Smooth muscle cell (in vitro differentiated cells): ENCODE measurements at regions not wholly inside any gene's neighbourhood (a gene's known extent, or its start where the extent isn't known, plus 50 kb on each side); places are given as distances from the start of the nearest gene placed in this dataset.

Source experiments
- DNase-seq: peaks from one replicate; lab custom pipeline; 2025; ENCODE audit not compliant: unreplicated experiment; lab: John Stamatoyannopoulos, UW
- H2AFZ ChIP-seq: fragments of 200-600 bp; sonication (generic); 2 replicates; pipeline ENCODE4 v1.6.0; 2016; ENCODE audit warnings: antibody characterized with exemption, low read depth, mild to moderate bottlenecking
- H3F3A ChIP-seq: fragments of 200-600 bp; sonication (generic); 2 replicates; pipeline ENCODE4 v1.6.0; 2017; ENCODE audit warnings: antibody characterized with exemption, low read depth
- H3K27ac ChIP-seq: fragments of 200-600 bp; sonication (generic); 2 replicates; pipeline ENCODE4 v1.5.1; 2016; ENCODE audit warnings: low read depth, mild to moderate bottlenecking
- H3K27me3 ChIP-seq: fragments of 200-600 bp; sonication (generic); 2 replicates; pipeline ENCODE4 v1.6.1; 2016; ENCODE audit warnings: low read depth, mild to moderate bottlenecking
- H3K36me3 ChIP-seq: fragments of 200-600 bp; sonication (generic); 2 replicates; pipeline ENCODE4 v1.5.1; 2016; ENCODE audit warnings: low read depth
- H3K4me1 ChIP-seq: fragments of 200-600 bp; sonication (generic); 2 replicates; pipeline ENCODE4 v1.5.1; 2016; ENCODE audit warnings: low read depth
- H3K4me2 ChIP-seq: fragments of 200-600 bp; sonication (generic); 2 replicates; pipeline ENCODE4 v1.6.0; 2016; ENCODE audit warnings: mild to moderate bottlenecking
- H3K4me3 ChIP-seq: fragments of 200-600 bp; sonication (generic); 2 replicates; pipeline ENCODE4 v1.5.1; 2016; ENCODE audit warnings: mild to moderate bottlenecking
- H3K79me2 ChIP-seq: fragments of 200-600 bp; sonication (generic); 2 replicates; pipeline ENCODE4 v1.6.0; 2016; ENCODE audit warnings: low read depth, mild to moderate bottlenecking
- H3K9ac ChIP-seq: fragments of 200-600 bp; sonication (generic); 2 replicates; pipeline ENCODE4 v1.6.0; 2016; ENCODE audit warnings: low read depth
- H3K9me3 ChIP-seq: fragments of 200-600 bp; sonication (generic); replicated peaks from 2 replicates; pipeline ENCODE4 v1.5.1; 2016; ENCODE audit warnings: low read depth
- H4K20me1 ChIP-seq: fragments of 200-600 bp; sonication (generic); 2 replicates; pipeline ENCODE4 v1.6.0; 2016; ENCODE audit warnings: low read depth
- WGBS: methylation state at CpG from one replicate; pipeline ENCODE4 v1.1.7; 2016; ENCODE audit warnings: low lambda C conversion rate; 5-methylcytosine and 5-hydroxymethylcytosine counted together
- TF ChIP-seq, protein P1 (sequence below): fragments of 200-600 bp; sonication (generic); IDR thresholded peaks from 2 replicates; pipeline ENCODE4 v1.5.1; 2017; ENCODE audit warnings: borderline replicate concordance, mild to moderate bottlenecking, antibody characterized with exemption; ENCODE audit not compliant: insufficient read depth, poor library complexity, severe bottlenecking

DNA sequence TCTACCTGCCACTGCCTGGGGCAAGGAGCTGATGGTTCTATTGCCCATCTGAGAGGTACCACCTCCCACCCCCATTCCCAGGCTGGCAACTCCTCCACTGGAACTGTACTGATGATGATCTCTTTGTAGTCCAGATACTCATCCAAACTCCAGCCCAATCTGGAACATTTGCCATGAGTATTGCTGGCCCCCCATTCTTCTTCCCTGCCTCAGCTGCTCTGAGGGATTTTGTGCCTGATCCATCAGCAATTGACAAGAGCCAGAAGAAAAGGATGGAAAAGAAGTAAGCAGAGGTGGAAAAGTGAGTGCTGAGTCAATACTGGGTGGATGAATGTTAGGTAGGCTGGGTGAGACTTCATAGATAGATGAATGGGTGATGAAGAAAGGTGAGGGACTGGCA, 101.2 kb downstream of the NMUR2 start:
- no peak overlapping the region for H2AFZ ChIP-seq
- TF ChIP-seq, protein P1, sequence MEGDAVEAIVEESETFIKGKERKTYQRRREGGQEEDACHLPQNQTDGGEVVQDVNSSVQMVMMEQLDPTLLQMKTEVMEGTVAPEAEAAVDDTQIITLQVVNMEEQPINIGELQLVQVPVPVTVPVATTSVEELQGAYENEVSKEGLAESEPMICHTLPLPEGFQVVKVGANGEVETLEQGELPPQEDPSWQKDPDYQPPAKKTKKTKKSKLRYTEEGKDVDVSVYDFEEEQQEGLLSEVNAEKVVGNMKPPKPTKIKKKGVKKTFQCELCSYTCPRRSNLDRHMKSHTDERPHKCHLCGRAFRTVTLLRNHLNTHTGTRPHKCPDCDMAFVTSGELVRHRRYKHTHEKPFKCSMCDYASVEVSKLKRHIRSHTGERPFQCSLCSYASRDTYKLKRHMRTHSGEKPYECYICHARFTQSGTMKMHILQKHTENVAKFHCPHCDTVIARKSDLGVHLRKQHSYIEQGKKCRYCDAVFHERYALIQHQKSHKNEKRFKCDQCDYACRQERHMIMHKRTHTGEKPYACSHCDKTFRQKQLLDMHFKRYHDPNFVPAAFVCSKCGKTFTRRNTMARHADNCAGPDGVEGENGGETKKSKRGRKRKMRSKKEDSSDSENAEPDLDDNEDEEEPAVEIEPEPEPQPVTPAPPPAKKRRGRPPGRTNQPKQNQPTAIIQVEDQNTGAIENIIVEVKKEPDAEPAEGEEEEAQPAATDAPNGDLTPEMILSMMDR: no peak
- H3K27me3 ChIP-seq: peaks cover 5% of the 10 kb centered on the region
- DNase-seq: no peak
- H3K79me2 ChIP-seq: no peaks in the 10 kb centered on the region
- H3F3A ChIP-seq: no peaks in the 10 kb centered on the region
- no peaks in the 10 kb centered on the region for H3K9me3 ChIP-seq
- no peak overlapping the region for H3K4me3 ChIP-seq
- peaks cover 23% of the 10 kb centered on the region for H3K4me1 ChIP-seq
- no peak overlapping the region for H3K27ac ChIP-seq
- H3K36me3 ChIP-seq: no peaks in the 10 kb centered on the region
- no peak overlapping the region for H3K9ac ChIP-seq
- no peak overlapping the region for H3K4me2 ChIP-seq
- no peaks in the 10 kb centered on the region for H4K20me1 ChIP-seq

DNA sequence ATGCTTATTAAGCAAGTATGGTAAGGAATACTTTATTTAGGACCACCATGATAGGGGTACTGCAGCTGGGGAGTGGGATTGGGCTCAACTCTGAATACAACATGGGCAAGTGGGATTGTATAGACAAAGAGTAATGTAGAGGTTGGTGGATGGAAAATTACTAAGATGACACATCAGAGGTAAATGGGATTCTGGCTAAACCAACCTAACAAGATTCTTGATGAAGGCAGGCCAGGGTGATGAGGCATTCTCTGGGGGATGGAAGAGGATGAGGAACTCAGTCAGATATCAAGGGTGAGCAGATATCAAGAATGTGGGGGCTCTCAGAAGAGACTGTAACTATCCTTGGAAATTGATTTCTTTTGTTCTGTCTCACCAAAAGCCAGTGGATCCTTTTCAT, 107.2 kb downstream of the NMUR2 start:
- Histone ChIP-seq H3K79me2 (no peaks in the 10 kb centered on the region), H3K27me3 (peaks cover 5% of the 10 kb centered on the region), H3K27ac (no peak overlapping the region), H3K4me2 (no peak overlapping the region), H2AFZ (no peak overlapping the region), H3K9me3 (no peaks in the 10 kb centered on the region), H3K36me3 (no peaks in the 10 kb centered on the region), H4K20me1 (no peaks in the 10 kb centered on the region), H3F3A (no peaks in the 10 kb centered on the region), H3K9ac (no peak overlapping the region), H3K4me3 (no peak overlapping the region), H3K4me1 (no peaks in the 10 kb centered on the region)
- no peak for DNase-seq
- TF ChIP-seq, protein P1: no peak

DNA sequence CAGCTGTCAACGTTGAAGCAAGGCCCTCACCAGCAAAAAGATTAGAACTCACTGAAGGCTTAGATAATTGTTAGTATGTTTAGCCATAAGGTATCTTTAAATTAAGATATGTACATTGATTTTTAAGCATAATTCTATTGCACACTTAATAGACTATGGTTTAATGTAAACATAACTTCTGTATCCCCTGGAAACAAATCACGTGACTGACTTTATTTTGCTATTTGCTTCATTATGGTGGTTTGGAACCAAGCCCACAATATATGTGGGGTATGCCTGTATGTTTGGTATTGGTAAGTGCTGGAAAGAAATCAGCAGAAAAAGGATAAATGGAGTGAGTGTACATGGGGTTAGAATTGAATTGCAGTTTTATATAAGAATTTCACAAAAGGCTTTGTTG, 111.9 kb downstream of the NMUR2 start:
- no peak for DNase-seq
- H3K4me1 ChIP-seq: no peaks in the 10 kb centered on the region
- no peak overlapping the region for H3K27ac ChIP-seq
- no peak overlapping the region for H3K4me2 ChIP-seq
- no peaks in the 10 kb centered on the region for H3F3A ChIP-seq
- H3K9ac ChIP-seq: no peak overlapping the region
- 92% methylated on average over 2 of the region's 2 CpGs for WGBS
- no peaks in the 10 kb centered on the region for H3K79me2 ChIP-seq
- H4K20me1 ChIP-seq: no peaks in the 10 kb centered on the region
- TF ChIP-seq, protein P1: no peak
- H3K9me3 ChIP-seq: no peaks in the 10 kb centered on the region
- no peaks in the 10 kb centered on the region for H3K36me3 ChIP-seq
- no peak overlapping the region for H3K4me3 ChIP-seq
- H2AFZ ChIP-seq: no peak overlapping the region
- H3K27me3 ChIP-seq: no peaks in the 10 kb centered on the region

DNA sequence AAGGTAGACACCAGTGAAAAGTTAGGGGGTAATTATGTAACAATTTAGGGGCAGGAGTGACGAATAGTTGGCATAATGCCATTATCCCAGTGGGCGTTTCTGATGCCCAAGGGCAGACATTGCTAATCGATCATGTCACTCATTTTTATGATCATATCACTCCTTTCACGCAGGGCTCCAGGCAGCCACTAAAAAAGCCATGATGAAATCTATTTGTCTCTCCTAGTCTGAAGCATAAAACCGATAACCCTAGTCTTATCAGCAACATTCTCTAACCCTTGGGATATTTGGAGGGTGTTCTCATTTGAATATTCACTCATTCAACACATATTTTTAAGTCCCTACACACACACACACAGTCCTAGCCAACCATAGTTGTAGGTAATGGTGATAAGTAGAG, 114.9 kb downstream of the NMUR2 start:
- no peaks in the 10 kb centered on the region for H3K79me2 ChIP-seq
- H3K27me3 ChIP-seq: no peaks in the 10 kb centered on the region
- no peak overlapping the region for H3K27ac ChIP-seq
- H3K36me3 ChIP-seq: no peaks in the 10 kb centered on the region
- H2AFZ ChIP-seq: no peak overlapping the region
- no peak overlapping the region for H3K4me3 ChIP-seq
- TF ChIP-seq, protein P1: no peak
- H3K9me3 ChIP-seq: no peaks in the 10 kb centered on the region
- no peak for DNase-seq
- H3F3A ChIP-seq: no peaks in the 10 kb centered on the region
- 85% methylated on average over 5 of the region's 5 CpGs for WGBS
- H3K4me2 ChIP-seq: no peak overlapping the region
- H3K4me1 ChIP-seq: no peaks in the 10 kb centered on the region
- no peak overlapping the region for H3K9ac ChIP-seq
- no peaks in the 10 kb centered on the region for H4K20me1 ChIP-seq
